HG03025 (cell line): ENCODE measurements at regions not wholly inside any gene's neighbourhood (a gene's known extent, or its start where the extent isn't known, plus 50 kb on each side); places are given as distances from the start of the nearest gene placed in this dataset.

Source experiments
- ATAC-seq: cut with Tn5 transposase; IDR thresholded peaks from one replicate; pipeline ENCODE4 v1.9.1; 2021; ENCODE audit warnings: mild to moderate bottlenecking, moderate library complexity; ENCODE audit not compliant: unreplicated experiment, low FRiP score

DNA sequence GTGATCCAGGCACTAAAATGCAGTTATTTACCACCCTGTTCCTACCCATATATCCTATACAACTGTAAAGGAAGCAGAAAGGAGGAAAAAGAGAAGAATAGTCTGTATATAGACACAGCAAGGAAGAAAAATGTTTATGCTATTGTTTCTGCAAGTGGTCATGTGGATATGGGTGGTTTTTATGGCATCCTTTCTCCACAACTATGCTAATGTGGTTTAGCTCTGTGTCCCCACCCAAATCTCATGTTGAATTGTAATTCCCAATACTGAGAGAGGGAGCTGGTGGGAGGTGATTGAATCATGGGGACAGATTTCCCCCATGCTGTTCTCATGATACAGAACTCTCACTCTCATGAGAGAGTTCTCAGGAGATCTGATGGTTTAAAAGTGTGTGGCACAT lies 439.8 kb downstream of the ZSWIM6 start:
- ATAC-seq, result no peak

DNA sequence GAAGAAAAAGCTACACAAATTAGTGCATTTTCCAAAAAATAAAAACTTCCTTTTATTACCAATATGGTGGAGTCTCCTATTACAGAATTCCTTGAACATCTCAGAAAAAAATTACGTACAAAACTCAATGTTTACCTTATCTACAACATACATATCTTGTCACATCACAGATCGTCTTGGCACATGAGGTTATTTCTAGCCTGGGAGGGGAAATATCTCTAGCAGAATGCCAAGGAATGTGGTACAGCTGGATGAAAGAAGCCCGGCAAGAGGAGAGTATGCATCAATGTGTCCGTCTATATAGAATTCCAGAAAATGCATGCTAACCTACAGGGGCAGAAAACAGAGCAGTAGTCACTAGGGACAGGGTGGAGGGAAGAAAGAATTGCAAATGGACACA lies 443.8 kb downstream of the ZSWIM6 start:
- no peak for ATAC-seq

DNA sequence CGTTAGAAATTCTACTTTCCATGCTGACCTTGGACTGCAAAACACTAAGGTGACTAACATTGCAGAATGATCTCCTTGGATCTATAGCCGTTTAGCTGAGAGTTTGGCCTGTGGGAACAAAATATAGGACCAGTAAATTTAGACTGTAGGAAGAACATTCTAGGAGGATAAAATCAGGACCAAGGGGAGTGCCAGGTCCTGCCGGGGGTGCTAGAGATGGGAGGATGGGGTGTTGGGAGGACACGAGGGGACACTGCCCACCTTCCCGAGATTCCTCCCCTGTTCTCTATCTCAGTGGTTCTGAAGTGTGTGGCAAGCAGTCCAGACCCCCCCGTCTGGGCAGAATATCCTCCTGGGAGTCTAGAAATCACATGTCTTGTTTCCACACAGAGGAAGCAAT lies 445.2 kb downstream of the ZSWIM6 start:
- ATAC-seq, result no peak

DNA sequence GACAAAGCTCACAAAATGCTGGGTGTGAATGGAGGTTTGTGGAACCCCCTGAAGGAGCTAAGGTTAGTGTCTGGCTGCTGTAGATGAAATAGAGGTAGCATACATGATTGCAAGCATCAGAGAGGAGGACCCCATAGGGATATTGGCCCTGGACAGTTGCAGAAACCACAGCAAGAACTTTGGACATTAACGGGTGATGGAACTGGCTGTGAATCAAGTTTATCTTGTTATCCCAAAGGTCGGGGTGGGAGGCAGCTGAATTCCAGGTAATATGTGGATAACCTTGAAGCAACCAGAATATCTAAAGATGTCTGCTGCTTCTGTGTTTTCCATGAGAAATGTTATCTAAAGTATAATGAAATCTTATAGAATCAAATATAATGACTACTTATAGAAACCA lies 447.7 kb downstream of the ZSWIM6 start:
- ATAC-seq, result no peak

DNA sequence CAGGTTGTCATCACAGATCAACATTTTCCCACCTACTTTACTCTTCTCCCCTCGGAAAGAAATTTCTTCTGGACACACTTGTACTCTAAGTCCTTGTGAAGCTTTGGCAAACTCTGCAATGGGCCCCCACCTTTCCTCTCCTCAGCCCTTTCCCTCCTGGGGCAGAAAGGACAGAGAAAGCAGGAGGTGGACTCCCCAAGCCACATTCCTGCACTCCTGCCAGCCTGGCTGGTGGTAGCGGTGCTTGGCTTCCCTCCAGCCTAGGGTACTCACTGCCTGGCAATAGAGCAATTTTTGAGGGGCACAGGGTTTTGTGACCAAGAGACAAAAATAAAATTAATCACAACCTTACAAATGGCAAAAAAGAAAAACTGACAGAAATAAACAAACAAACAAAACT lies 451.4 kb downstream of the ZSWIM6 start:
- ATAC-seq, result no peak

DNA sequence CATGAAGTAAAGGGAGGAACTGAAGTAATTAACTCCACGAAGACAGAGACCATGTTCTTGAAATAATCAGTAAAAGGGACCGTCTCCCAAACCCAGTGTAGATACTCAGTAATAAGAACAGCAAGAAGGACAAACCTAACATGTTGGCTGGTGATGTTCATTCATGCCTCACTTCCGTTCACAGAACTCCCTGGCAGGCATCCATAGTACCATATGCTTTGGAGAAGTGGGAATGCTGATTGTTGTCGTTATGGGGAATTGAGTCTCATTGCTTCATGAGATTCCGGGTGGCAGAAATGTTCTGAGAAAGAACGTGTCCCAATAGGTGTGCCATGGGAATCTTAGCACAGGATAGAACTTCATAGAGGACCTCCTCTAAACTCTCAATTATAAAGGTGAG lies 452.3 kb downstream of the ZSWIM6 start:
- ATAC-seq, result no peak

DNA sequence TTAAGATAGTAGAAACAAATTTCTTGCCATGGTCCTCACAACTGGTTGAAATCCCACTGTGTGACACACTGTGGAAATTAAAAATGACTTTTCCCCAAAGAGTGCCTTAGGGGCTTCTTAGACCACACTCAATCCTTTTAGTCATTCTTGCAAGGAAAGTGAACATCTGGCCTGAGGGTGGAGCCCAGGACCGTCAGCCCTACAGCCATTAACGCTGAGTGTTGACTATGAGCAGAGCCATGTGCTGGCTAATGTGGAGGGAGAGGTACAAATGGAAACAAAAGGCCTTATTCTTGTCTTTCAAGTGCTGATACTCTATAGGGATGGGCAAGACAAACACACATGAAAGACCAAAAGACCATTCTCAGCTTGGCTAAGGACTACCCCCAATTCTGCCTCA lies 456.5 kb downstream of the ZSWIM6 start:
- no peak for ATAC-seq

DNA sequence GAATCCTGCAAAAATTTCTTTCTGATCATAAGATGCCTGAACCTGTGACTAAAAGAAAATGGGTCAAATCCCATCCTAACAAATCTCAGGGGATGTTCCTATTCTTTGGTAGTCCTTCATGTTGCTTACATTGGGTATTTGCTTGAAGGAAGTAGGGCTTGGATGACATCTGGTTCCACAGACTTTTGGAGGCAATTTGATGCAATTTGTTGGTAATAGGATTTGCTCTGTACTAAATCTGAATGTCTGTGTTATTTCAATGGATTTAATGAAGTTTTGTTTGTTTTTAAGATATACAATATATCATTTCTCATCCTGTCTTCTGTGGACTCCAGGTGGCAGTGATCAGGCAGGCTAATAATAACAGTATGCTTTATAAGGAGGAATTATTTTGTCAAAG lies 457.9 kb downstream of the ZSWIM6 start:
- no peak for ATAC-seq

DNA sequence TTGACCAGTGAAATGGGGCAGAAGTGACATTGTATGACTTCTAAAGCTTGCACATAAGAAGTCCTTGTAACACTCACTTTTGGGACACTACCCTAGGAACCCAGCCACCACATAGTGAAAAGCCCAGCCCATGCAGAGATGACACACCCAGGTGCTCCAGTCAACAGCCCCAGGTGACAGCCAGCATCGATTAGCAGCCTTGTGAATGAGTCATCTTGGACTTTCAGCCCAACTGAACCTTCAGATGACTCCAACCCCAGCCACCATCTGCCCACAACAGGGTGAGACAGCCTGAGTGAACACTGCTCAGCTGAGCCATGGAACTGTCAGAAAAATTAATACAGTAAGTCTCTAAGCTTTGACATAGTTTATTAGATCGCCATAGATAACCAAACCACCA lies 458.6 kb downstream of the ZSWIM6 start:
- ATAC-seq, result peak; percentile 89

DNA sequence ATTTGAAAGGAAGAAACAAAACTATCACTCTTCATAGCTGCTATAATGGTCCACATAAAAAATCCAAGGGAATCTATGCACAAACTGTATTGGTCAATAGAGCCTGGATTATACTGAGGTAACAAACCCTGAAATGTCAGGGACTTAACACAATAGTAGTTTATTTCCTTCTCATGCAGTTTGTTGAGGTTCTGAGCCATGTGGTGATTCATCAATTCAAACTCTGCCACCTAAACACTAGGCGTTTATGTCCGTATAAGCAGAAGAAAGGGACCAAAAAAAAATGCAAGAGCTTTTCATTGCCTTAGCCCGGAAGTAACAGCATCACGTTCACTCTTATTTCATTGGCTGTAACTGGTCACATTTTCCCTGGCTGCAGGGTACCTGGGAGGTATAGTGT lies 464.7 kb downstream of the ZSWIM6 start:
- no peak for ATAC-seq

DNA sequence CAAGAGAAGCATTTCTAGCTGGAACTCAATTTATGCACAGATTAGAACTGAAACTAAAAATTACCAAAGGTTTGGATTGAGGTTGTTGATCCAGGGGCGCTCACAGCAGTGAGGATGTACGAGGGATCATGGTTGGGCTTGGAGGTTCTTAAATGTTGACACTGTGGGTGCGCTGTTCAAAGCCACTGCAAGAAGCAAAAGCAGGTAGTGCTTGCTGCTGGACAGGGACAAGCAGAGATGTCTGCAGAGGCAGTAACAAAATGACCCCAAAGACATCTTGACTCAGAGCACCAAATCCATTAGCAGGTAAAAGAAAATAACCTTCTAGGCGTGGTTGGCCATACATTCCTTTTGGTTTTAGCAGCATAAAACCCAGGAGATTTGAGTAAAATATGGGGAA lies 468.4 kb downstream of the ZSWIM6 start:
- no peak for ATAC-seq

DNA sequence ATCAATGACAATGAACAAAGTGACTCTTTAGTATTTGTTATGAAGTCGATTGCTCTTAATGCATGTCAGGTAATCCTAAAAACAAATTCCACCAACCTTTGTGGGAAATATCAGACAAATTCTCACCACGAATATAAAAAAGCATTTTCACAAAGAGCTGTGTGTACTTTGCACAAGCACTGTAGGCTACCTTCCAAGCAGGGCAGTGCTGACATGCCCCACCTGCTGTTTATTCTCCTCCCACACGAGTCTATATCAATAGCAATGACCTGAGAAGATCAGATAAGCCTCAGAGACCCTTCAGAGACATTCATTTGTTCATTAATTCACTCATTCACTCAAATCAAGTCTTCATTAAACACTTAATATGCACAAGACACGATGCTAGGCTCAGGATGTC lies 469.1 kb downstream of the ZSWIM6 start:
- no peak for ATAC-seq

DNA sequence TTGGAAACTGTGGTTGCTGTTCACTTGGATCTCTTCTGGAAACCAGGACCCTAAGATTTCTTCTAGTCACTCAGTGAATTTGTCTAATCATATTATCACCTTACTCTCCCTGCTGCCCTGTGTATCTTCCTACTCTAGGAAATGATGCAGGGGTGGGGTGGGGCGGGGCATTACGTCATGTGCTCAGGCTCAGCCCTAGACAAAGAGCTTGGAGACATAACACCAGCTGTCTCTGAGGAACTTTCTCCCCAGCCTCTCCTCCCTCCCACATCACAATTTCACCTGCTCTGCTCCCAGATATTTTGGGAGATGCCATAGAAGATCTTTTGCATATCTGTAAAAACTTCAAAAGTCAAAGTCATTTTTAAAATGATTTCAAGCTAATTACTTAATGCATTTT lies 470.4 kb downstream of the ZSWIM6 start:
- ATAC-seq, result no peak

DNA sequence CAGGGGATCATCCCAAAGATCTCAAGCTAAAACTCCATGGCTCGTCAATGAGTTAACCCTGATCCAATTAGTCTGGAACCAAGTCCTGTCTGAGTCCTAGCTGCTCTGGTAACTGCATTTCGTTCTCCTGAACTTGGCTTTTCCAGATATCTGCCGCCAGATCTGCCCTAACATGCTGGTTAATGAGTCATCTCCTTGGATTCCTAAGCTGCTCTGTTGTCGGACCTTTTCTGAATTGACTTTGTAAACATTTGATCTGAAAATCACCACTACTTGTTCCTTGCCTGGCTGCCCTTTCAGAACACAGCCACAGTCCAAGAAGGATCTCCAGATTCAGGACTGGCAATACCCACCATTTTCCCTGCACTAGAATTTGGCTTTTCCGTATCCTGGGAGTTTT lies 473.0 kb downstream of the ZSWIM6 start:
- ATAC-seq, result no peak

DNA sequence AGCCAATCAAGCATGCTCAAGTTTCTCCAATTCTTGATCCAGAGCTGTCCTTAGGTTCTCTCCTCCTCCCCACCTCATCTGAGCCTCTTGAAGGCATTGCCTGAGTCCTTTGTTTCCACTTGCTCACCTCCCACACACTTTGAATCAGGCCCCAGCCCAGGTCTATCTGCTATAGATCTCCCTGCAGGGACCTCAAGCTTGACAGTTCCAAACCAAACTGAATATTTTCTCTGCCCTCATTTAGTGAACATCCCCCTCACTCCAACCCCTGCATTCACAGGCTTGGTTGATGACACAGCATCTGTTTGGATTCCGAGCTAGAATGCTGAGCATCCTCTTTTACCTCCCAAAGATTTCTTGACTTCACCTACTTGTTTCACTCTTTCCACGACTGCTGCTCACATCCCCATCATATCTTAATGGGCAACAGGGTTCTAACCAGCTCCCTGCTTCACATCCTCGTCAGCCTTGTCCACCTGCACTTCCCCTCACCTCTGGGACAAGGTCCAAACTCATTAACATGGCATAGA lies 474.5 kb downstream of the ZSWIM6 start:
- no peak for ATAC-seq

DNA sequence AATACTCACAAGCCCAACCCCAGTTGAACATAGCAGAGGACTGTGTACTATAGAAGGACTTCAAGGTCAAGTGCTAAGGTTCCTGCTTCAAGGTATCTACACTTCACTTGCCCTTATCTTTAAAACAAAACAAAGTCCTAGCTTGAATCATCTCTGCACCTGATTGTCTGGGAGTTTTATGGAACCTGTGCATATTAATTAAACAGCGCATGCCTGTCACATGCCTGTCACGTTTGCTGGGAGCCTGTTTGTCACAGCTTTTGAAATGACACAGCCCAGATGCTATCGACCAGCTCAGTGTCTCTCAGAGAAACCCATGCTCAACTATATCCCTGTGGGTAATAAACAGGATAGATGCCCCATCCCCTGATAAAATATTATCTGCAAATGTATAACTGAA lies 476.0 kb downstream of the ZSWIM6 start:
- no peak for ATAC-seq

DNA sequence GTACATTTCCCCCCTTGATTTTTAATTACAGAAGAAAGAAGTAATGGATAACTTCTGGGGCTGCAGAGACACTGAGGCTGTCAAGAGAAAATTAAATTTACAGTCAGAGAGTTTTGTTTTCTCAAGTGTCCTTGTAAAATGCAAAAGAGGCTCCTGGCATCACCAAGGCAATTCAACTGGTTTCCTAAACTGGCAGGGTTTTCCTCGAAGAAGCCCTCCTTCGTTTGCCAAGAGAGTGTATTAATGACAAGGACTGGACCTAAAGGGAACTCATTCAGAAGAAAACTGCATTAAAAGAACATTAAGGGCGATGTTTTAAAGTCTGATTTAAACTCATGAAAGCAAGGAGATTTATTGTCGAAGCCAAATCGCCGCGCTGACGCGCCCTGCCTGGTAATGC lies 476.9 kb downstream of the ZSWIM6 start:
- ATAC-seq, result no peak

DNA sequence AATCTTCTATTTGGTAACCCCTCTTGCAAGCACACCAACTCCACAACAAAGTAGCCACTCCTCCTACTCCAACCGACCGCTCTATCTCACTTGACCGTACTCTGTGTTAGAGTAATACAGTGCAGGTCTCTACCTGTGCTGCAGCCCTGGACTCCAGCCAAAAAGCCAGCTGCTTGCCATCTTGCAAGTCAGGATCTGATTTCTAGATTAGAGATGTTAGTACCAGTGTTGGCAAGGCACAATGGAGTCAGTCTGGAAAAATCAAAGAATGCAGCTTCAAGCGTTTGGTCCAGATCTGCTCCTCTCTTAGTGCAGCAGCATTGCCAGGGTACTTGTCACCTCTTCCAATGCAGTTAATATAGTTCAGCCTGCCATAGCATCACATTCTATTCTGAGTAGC lies 477.6 kb downstream of the ZSWIM6 start:
- no peak for ATAC-seq

DNA sequence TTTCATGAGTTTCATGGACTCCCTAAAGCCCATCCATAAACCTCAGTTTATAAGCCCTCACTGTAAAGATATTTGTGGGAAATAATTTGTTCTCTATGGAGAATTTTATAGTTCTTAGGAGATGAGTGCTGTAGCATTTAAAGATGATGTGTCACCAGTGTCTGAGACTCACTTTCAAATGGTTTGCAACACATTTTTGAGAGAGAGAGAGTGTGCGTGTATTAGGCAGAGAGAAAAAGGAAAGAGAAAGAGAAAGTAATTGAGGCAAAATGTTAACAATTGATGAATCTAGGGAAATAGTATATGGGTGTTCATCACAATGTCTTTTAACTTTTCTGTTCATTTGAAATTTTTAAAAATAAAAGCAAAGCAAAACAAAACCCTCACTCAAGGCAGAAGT lies 479.0 kb downstream of the ZSWIM6 start:
- no peak for ATAC-seq

DNA sequence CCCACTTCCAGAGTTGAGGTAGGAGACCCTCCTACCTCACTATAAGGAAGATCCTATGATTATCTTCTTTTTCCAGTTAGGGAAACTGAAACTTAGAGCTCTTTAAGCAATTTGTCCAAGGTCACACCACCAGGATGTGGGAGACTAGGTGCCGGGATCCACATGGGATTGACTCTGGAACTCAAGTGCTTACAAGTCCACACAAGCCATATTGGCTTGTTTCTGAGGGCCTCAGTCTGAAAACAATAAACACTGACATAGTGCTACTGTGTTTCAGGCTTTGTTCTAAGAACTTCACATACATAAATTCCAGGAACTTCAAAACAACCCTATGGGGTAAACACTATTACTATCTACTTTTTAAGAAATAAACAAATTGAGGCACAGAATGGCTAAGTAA lies 481.3 kb downstream of the ZSWIM6 start:
- ATAC-seq, result no peak

DNA sequence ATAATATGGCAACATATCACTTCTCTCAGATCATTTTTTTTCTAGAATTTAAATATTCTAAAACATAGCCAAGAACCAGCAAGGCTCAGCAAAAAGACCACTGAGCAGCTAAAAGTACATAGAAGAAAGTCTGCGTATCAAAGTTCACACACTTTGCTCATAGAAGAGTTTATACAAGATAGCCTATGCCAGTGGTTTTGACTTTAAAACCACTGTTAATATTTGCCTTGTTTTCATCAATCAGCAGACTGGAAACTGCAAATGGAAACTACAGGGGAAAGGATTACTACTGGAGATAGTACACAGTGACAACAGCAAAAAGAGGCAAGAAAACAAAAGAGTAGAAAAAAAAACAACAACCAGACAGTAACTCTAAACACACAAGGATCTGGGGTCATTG lies 483.3 kb downstream of the ZSWIM6 start:
- ATAC-seq, result no peak

DNA sequence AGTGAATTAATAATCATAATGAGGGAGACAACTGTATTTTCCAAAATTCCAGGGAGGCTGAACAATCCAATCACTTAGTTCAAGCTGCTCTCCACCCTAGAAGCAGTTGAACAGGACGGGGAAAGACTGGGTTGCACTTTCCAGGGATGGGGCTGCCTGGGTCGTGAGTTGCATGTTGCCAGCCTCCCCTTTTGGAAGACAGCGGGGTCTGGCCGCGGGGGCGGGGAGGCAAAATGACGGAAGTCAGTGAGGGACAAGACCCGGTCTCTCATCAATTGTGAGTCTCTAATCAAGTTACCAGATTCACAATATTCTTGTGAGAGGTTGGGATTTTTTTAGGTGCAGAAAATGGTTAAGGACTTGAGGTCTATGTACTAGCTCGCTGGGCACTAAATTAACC lies 484.1 kb downstream of the ZSWIM6 start:
- ATAC-seq, result no peak
